ENCODE measurements at regions not wholly inside any gene's neighbourhood (a gene's known extent, or its start where the extent isn't known, plus 50 kb on each side); places are given as distances from the start of the nearest gene placed in this dataset.

GRCh38 chr21:16011719-16012118 is 281.9 kb downstream of the USP25 start:
- no peak for DNase-seq (ENCODE audit: low read depth, low spot score)

GRCh38 chr21:16013570-16013969 is 283.8 kb downstream of the USP25 start:
- DNase-seq (ENCODE audit: low read depth, low spot score): no peak

GRCh38 chr21:16020878-16021277 is 291.1 kb downstream of the USP25 start:
- no peak for DNase-seq (ENCODE audit: low read depth, low spot score)

- no peak for DNase-seq (ENCODE audit: low read depth, low spot score)
Measured at GRCh38 chr21:16022116-16022515, 292.3 kb downstream of the USP25 start.

GRCh38 chr21:16022921-16023320 is 293.1 kb downstream of the USP25 start:
- no peak for DNase-seq (ENCODE audit: low read depth, low spot score)

GRCh38 chr21:16028142-16028541 is 298.4 kb downstream of the USP25 start:
- no peak for DNase-seq (ENCODE audit: low read depth, low spot score)

GRCh38 chr21:16028941-16029464 is 299.2 kb downstream of the USP25 start:
- DNase-seq (ENCODE audit: low read depth, low spot score): no peak

- DNase-seq (ENCODE audit: low read depth, low spot score): no peak
Measured at GRCh38 chr21:16033193-16033592, 303.4 kb downstream of the USP25 start.

- DNase-seq (ENCODE audit: low read depth, low spot score): no peak
Measured at GRCh38 chr21:16034446-16035190, 304.8 kb downstream of the USP25 start.

GRCh38 chr21:16037421-16037955 is 307.7 kb downstream of the USP25 start:
- no peak for DNase-seq (ENCODE audit: low read depth, low spot score)

GRCh38 chr21:16040601-16041000 is 310.8 kb downstream of the USP25 start:
- no peak for DNase-seq (ENCODE audit: low read depth, low spot score)

- no peak for DNase-seq (ENCODE audit: low read depth, low spot score)
Measured at GRCh38 chr21:16044676-16045075, 314.9 kb downstream of the USP25 start.

GRCh38 chr21:16046656-16047330 is 317.0 kb downstream of the USP25 start:
- no peak for DNase-seq (ENCODE audit: low read depth, low spot score)

- no peak for DNase-seq (ENCODE audit: low read depth, low spot score)
Measured at GRCh38 chr21:16047904-16048303, 318.1 kb downstream of the USP25 start.

- no peak for DNase-seq (ENCODE audit: low read depth, low spot score)
Measured at GRCh38 chr21:16055014-16055413, 325.2 kb downstream of the USP25 start.

- DNase-seq (ENCODE audit: low read depth, low spot score): no peak
Measured at GRCh38 chr21:16058896-16059295, 329.1 kb downstream of the USP25 start.

- DNase-seq (ENCODE audit: low read depth, low spot score): no peak
Measured at GRCh38 chr21:16059981-16060380, 330.2 kb downstream of the USP25 start.

- DNase-seq (ENCODE audit: low read depth, low spot score): no peak
Measured at GRCh38 chr21:16061194-16061593, 331.4 kb downstream of the USP25 start.

GRCh38 chr21:16069178-16070112 is 339.7 kb downstream of the USP25 start:
- no peak for DNase-seq (ENCODE audit: low read depth, low spot score)

- no peak for DNase-seq (ENCODE audit: low read depth, low spot score)
Measured at GRCh38 chr21:16070207-16070651, 340.4 kb downstream of the USP25 start.

GRCh38 chr21:16071092-16071491 is 341.3 kb downstream of the USP25 start:
- no peak for DNase-seq (ENCODE audit: low read depth, low spot score)

- DNase-seq (ENCODE audit: low read depth, low spot score): no peak
Measured at GRCh38 chr21:16071761-16072160, 342.0 kb downstream of the USP25 start.

Data from smooth muscle cell of the brain vasculature (primary cell).